NOMO-1 treated with DMSO at 0.1 percent for 48 hours (cell line): ENCODE measurements at regions not wholly inside any gene's neighbourhood (a gene's known extent, or its start where the extent isn't known, plus 50 kb on each side); places are given as distances from the start of the nearest gene placed in this dataset.
"Not testable (repeated sequence)": the region's sequence is repeated elsewhere in the genome, so short reads cannot be mapped to it uniquely, and the experiment has no call there.

Source experiments
- DNase-seq: peaks from one replicate; lab custom pipeline; 2025; ENCODE audit not compliant: unreplicated experiment; lab: John Stamatoyannopoulos, UW

DNA sequence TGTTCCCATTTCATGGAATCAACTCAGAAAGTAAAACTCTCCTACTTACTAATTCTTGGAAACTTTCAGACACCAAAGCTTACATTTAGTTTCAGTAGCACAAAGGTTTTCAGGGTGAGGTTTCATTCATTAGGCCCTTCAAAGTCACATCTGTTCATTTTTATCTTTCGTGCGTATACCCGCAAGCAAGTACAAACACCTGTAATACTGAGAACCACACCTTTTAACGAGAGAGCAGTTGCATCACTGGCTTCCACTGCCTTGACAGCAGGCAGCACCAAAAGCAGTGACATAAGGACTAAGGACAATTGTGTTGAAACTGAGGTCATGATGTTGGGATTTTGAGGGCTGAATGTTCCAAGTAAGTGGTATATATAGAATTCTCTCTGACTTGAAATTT lies 60.5 kb downstream of the GOLGA6L22 start:
- not testable (repeated sequence) for DNase-seq

GRCh38 chr15:22526537-22526936 lies 67.8 kb downstream of the GOLGA6L22 start:
- not testable (repeated sequence) for DNase-seq

- not testable (repeated sequence) for DNase-seq
Measured at GRCh38 chr15:22527016-22527415, 68.3 kb downstream of the GOLGA6L22 start.

GRCh38 chr15:22529200-22529599 lies 70.5 kb downstream of the GOLGA6L22 start:
- DNase-seq = not testable (repeated sequence)

DNA sequence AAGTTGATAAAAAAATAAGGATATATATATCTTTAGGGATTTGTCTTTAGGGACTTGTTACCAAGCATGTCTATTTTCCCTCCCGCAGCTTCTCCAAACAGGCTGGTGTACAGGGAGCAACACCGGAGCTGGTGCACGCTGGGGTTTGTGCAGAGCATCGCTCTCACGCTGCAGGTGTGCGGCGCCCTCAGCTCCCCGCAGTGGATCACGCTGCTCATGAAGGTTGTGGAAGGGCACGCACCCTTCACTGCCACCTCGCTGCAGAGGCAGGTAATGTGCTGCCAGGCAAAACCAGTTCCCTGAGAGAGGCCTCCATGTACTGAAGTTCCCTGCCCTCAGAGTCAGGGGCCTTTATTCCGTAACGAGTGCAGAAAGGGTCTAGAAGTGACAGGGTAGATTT lies 101.0 kb downstream of the GOLGA6L22 start:
- not testable (repeated sequence) for DNase-seq

GRCh38 chr15:22561716-22562115 lies 103.0 kb downstream of the GOLGA6L22 start:
- DNase-seq = not testable (repeated sequence)

- DNase-seq = not testable (repeated sequence)
Measured at GRCh38 chr15:22566510-22566909, 107.8 kb downstream of the GOLGA6L22 start.

- DNase-seq = not testable (repeated sequence)
Measured at GRCh38 chr15:22569486-22569885, 110.8 kb downstream of the GOLGA6L22 start.

GRCh38 chr15:22572152-22572735 lies 113.5 kb downstream of the GOLGA6L22 start:
- DNase-seq = not testable (repeated sequence)

GRCh38 chr15:22572792-22573191 lies 114.1 kb downstream of the GOLGA6L22 start:
- not testable (repeated sequence) for DNase-seq

DNA sequence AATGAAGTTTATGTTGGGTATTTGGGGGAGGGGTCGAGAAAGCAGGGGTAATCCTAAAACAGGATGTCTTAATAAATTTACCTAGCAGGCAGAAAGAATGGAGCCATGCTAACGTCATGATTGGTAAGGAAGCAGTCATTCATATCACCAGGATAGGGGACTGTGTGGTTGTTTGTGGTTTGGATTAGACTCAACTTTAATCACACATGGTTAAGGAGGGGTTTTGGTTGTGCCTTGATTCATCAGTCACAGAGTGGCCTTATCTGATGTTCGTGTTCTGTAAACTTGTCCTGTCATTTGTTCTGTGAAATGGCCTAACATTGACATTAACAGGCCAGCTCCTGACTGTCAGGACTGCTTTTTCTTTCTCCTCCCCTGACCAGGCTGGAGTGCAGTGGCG lies 119.1 kb downstream of the GOLGA6L22 start:
- not testable (repeated sequence) for DNase-seq

DNA sequence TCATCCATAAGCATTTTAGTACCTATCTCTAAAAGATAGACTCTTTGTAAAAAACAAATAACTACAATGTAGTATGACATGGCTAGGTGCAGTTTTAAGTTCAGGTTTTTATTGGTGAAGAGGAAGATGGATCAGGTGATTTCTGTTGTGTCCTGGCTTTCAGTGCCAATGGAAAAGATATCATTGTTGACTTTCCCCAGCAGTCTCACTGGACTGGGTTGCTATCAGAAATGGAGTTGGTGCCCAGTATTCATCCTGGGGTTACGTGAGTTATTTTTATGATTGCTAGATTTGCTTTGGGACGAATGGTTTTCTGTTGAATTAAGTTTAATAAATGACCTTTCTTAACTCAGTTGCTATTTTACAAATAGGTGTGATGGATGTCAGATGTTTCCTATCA lies 120.5 kb downstream of the GOLGA6L22 start:
- DNase-seq = not testable (repeated sequence)

DNA sequence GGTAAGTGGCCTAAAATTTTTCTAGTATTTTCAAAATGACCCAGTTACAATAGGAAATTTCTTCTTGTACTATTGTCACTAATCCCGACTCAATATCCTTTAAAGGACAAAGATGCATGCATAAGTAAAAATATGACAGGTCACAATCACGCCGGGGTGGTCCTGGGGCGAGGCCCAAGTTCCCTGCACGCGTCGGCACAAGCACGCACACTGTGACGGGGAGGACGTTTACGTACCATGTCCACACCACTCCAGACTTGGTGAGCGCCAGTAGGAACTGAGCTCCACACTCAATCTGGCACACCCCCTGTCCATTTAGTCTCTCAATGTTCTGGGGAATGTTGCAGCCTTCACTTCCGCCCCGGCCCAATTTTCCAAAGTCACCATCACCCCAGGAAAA lies 128.7 kb downstream of the GOLGA6L22 start:
- DNase-seq = not testable (repeated sequence)

DNA sequence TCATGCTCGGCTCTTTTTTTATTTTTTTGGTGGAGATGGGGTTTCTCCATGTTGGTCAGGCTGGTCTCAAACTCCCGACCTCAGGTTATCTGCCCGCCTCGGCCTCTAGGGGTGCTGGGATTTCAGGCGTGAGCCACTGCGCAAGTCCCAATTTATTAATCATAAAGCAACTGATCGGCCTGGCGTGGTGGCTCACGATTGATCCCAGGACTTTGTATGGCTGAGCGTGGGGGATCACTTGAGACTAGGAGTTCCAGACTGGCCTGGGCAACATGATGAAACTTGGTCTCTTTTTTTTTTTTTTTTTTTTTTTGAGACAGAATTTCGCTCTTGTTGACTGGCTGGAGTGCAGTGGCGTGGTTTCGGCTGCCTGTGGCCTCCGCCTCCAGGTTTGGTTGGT lies 139.8 kb downstream of the GOLGA6L22 start:
- DNase-seq = not testable (repeated sequence)

GRCh38 chr15:22599526-22600320 lies 141.0 kb downstream of the GOLGA6L22 start:
- not testable (repeated sequence) for DNase-seq

DNA sequence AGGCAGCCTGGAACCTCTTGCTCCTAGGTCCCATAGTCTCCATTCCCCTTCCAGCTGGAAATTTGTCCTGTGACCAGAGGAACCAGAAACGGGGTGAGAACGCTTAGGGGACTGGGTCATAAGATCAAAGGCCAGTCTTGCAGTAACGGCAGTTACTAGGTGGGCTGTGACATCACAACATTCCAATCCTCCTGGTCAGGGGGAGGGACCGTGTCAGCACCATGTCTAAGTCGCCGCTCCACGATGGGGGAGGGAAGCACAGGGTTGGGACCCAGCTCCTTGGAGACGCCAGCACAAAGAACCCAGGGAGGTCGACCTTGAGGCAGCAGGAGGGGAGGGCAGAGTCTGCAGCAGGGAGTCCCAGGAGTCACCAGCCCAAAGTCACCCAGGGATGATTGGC lies 158.3 kb downstream of the GOLGA6L22 start:
- DNase-seq = not testable (repeated sequence)

- not testable (repeated sequence) for DNase-seq
Measured at GRCh38 chr15:22631789-22632188, 154.7 kb upstream of the NIPA1 start.

DNA sequence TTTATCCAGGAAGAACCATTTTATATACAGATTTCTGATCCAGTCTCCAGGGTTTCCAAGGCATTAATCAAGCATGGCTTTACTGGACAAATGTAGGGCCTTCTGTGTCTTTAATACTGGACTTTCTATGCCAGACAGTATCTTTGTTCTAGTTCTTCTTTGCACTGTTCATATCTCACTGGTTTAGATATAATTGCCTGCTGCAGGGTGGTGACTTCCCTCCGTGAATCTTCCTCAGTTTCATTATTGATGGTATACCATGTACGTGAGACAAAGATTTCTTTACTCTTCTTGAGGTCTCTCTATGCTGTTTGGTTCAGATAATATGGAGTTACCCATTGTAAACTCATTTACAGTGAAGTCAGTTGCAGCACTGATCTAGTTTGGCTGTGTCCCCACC lies 146.5 kb upstream of the NIPA1 start:
- DNase-seq = peak; percentile 26

DNA sequence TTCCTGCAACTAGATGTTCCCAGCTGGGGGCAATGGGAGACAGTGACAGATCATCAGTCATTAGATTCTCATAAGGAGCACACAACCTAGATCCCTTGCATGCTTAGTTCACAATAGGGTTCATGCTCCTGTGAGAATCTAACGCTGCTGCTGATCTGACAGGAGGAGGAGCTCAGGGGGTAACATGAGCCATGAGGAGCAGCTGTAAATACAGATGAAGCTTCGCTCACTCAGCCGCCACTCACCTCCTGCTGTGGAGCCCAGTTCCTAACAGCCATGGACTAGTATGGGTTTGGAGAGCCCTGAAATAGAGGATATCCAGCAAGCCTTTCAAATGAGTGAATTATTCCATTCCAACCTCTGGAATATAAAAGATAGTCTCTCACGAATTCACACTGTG lies 137.0 kb upstream of the NIPA1 start:
- DNase-seq = not testable (repeated sequence)

GRCh38 chr15:22651179-22651578 lies 135.3 kb upstream of the NIPA1 start:
- DNase-seq = not testable (repeated sequence)

- DNase-seq = not testable (repeated sequence)
Measured at GRCh38 chr15:22664294-22665058, 122.0 kb upstream of the NIPA1 start.
